A549 (cell line): ENCODE measurements at regions not wholly inside any gene's neighbourhood (a gene's known extent, or its start where the extent isn't known, plus 50 kb on each side); places are given as distances from the start of the nearest gene placed in this dataset.

ENCODE experiments used
- ATAC-seq, 2 experiments: fragments of 200-7000 bp in 1 of 2; fragments of >200 bp in 1 of 2; cut with Nextera tagmentation in 1 of 2; cut with Tn5 transposase in 1 of 2; 3 replicates each; pipeline versions ENCODE4 v1.8.0 to v1.9.1; 2018 to 2020; ENCODE audit warnings: mild to moderate bottlenecking in 1 of 2, moderate library complexity in 1 of 2
- CTCF ChIA-PET: fragments of 300-600 bp; sonication (Branson Sonifier 250); formaldehyde crosslinking; extraction: SDS; loops from one replicate; lab custom pipeline; 2021; ENCODE audit warnings: antibody characterized with exemption, inconsistent platforms; lab: Yijun Ruan, JAX
- POLR2A ChIA-PET: fragments of 350-600 bp; formaldehyde crosslinking; extraction: SDS; loops from one replicate; lab custom pipeline; 2021; ENCODE audit warnings: antibody characterized with exemption, inconsistent platforms; lab: Yijun Ruan, JAX
- DNase-seq, 2 experiments: peaks; one replicate each; pipeline versions ENCODE4 v3.0.0 to v3.0.0-alpha.2; 2011 to 2016; ENCODE audit warnings: low read depth in 1 of 2, low spot score in 1 of 2
- FAIRE-seq: peaks from 2 replicates; lab custom pipeline; 2011; peaks lifted over from hg19 to GRCh38; lab: Jason Lieb, UNC
- H3K27ac ChIP-seq, 2 experiments: fragments of >200 bp; sonication (Bioruptor Twin); formaldehyde crosslinking; 3 replicates each; pipeline ENCODE4 v1.5.1; 2016 to 2017
- H3K4me1 ChIP-seq: fragments of >200 bp; sonication (Bioruptor Twin); formaldehyde crosslinking; 3 replicates; pipeline ENCODE4 v1.6.1; 2016
- H3K4me2 ChIP-seq: fragments of >200 bp; sonication (Bioruptor Twin); formaldehyde crosslinking; 3 replicates; pipeline ENCODE4 v1.6.1; 2016
- H3K4me3 ChIP-seq: fragments of >200 bp; sonication (Bioruptor Twin); formaldehyde crosslinking; 3 replicates; pipeline ENCODE4 v1.5.1; 2016
- H3K9me3 ChIP-seq: fragments of >200 bp; sonication (Bioruptor Twin); formaldehyde crosslinking; 3 replicates; pipeline ENCODE4 v1.6.1; 2016
- BHLHE40 ChIP-seq: IDR thresholded peaks from 2 replicates; pipeline ENCODE4 v1.6.1; 2012; ENCODE audit warnings: low read depth, low read length, inconsistent platforms
- CBX8 ChIP-seq: fragments of 200-600 bp; sonication (generic); IDR thresholded peaks from 2 replicates; pipeline ENCODE4 v1.6.1; 2016
- E2F6 ChIP-seq: IDR thresholded peaks from 2 replicates; pipeline ENCODE4 v1.6.1; 2012; ENCODE audit warnings: low read depth, borderline replicate concordance
- EHMT2 ChIP-seq: fragments of 200-600 bp; sonication (generic); IDR thresholded peaks from 2 replicates; pipeline ENCODE4 v1.6.1; 2016; ENCODE audit warnings: antibody characterized with exemption, low read depth, mild to moderate bottlenecking, moderate library complexity
- ELK1 ChIP-seq: fragments of 150-350 bp; IDR thresholded peaks from 2 replicates; pipeline ENCODE4 v1.6.1; 2014; ENCODE audit warnings: low read depth, mild to moderate bottlenecking, low read length
- EP300 ChIP-seq, 2 experiments: fragments of >200 bp; sonication (Bioruptor Twin); formaldehyde crosslinking; IDR thresholded peaks; 2 replicates in 1 of 2; 3 replicates in 1 of 2; pipeline ENCODE4 v1.6.1; 2016 to 2017
- ESRRA ChIP-seq: fragments of 150-350 bp; IDR thresholded peaks from 2 replicates; pipeline ENCODE4 v1.6.1; 2014; ENCODE audit warnings: mild to moderate bottlenecking, low read length, borderline replicate concordance
- FOSL2 ChIP-seq, 2 experiments: fragments of 450-650 bp in 1 of 2; fragments of >200 bp in 1 of 2; sonication (Bioruptor Twin) in 1 of 2; formaldehyde crosslinking; IDR thresholded peaks; 2 replicates each; pipeline versions ENCODE4 v1.5.0 to v1.6.1; 2016 to 2020; ENCODE audit warnings: mild to moderate bottlenecking in 1 of 2, moderate library complexity in 1 of 2
- FOXS1 ChIP-seq: fragments of 250-450 bp; sonication (Bioruptor Pico); IDR thresholded peaks from 2 replicates; pipeline ENCODE4 v1.5.0; 2020; ENCODE audit warnings: mild to moderate bottlenecking, moderate library complexity
- GATA3 ChIP-seq: IDR thresholded peaks from 2 replicates; pipeline ENCODE4 v1.6.1; 2012; ENCODE audit warnings: borderline replicate concordance
- HOXA7 ChIP-seq: fragments of 250-450 bp; sonication (Bioruptor Pico); IDR thresholded peaks from 2 replicates; pipeline ENCODE4 v1.5.0; 2020; ENCODE audit warnings: mild to moderate bottlenecking, moderate library complexity
- JUNB ChIP-seq: fragments of >200 bp; sonication (Bioruptor Twin); formaldehyde crosslinking; IDR thresholded peaks from 2 replicates; pipeline ENCODE4 v1.6.1; 2016
- KDM1A ChIP-seq: fragments of 200-600 bp; sonication (generic); IDR thresholded peaks from 2 replicates; pipeline ENCODE4 v1.6.1; 2016; ENCODE audit warnings: low read depth, mild to moderate bottlenecking
- KDM5A ChIP-seq: fragments of 200-600 bp; sonication (generic); IDR thresholded peaks from 2 replicates; pipeline ENCODE4 v1.6.1; 2016; ENCODE audit warnings: antibody characterized with exemption, mild to moderate bottlenecking
- MAFK ChIP-seq: fragments of 450-650 bp; IDR thresholded peaks from 2 replicates; pipeline ENCODE4 v1.6.1; 2014; ENCODE audit not compliant: partially characterized antibody
- MAZ ChIP-seq: fragments of 150-350 bp; IDR thresholded peaks from 2 replicates; pipeline ENCODE4 v1.6.1; 2014; ENCODE audit warnings: antibody characterized with exemption, low read depth, low read length, borderline replicate concordance
- NFE2L2 ChIP-seq: fragments of 150-350 bp; conservative IDR thresholded peaks from 2 replicates; pipeline ENCODE4 v1.6.1; 2014; ENCODE audit warnings: low read length
- POLR2AphosphoS2 ChIP-seq: conservative IDR thresholded peaks from 2 replicates; pipeline ENCODE4 v1.6.1; 2012; ENCODE audit warnings: low read length, improper control_type of control experiment, inconsistent platforms
- RAD21 ChIP-seq, 2 experiments: fragments of >200 bp in 1 of 2; sonication (Bioruptor Twin) in 1 of 2; formaldehyde crosslinking in 1 of 2; IDR thresholded peaks in 1 of 2; conservative IDR thresholded peaks in 1 of 2; 2 replicates in 1 of 2; 3 replicates in 1 of 2; pipeline ENCODE4 v1.6.1; 2012 to 2018; ENCODE audit warnings: inconsistent platforms in 1 of 2
- REST ChIP-seq: fragments of 200-600 bp; sonication (generic); IDR thresholded peaks from 2 replicates; pipeline ENCODE4 v1.6.1; 2016; ENCODE audit warnings: antibody characterized with exemption, mild to moderate bottlenecking, moderate library complexity
- SMC3 ChIP-seq: fragments of >200 bp; sonication (Bioruptor Twin); formaldehyde crosslinking; IDR thresholded peaks from 3 replicates; pipeline ENCODE4 v1.6.1; 2018; ENCODE audit warnings: inconsistent platforms
- SREBF2 ChIP-seq: fragments of 450-650 bp; IDR thresholded peaks from 2 replicates; pipeline ENCODE4 v1.6.1; 2014; ENCODE audit warnings: mild to moderate bottlenecking, moderate library complexity
- TFCP2L1 ChIP-seq: fragments of 250-450 bp; sonication (Bioruptor Pico); IDR thresholded peaks from 2 replicates; pipeline ENCODE4 v1.5.0; 2021; ENCODE audit warnings: mild to moderate bottlenecking
- TP53 ChIP-seq: fragments of 250-450 bp; sonication (Bioruptor Pico); IDR thresholded peaks from 2 replicates; pipeline ENCODE4 v1.5.0; 2021; ENCODE audit warnings: mild to moderate bottlenecking, moderate library complexity
- ZFP36 ChIP-seq: fragments of 450-650 bp; IDR thresholded peaks from 2 replicates; pipeline ENCODE4 v1.6.1; 2014; ENCODE audit warnings: borderline replicate concordance; ENCODE audit not compliant: partially characterized antibody
- WGBS: methylation state at CpG from one replicate; pipeline ENCODE4 v1.1.6; 2017; ENCODE audit errors: missing lambda C conversion rate; 5-methylcytosine and 5-hydroxymethylcytosine counted together
- TF ChIP-seq, protein P1 (sequence below): fragments of 250-450 bp; sonication (Bioruptor Pico); IDR thresholded peaks from 2 replicates; pipeline ENCODE4 v1.5.0; 2021; ENCODE audit warnings: mild to moderate bottlenecking, moderate library complexity, borderline replicate concordance

- FAIRE-seq (no peak), DNase-seq (no peak), ATAC-seq (no peak)
- Histone ChIP-seq H3K4me3 (no peak overlapping the region), H3K4me2 (no peak overlapping the region), H3K4me1 (no peaks in the 10 kb centered on the region), H3K9me3 (no peaks in the 10 kb centered on the region), H3K27ac (no peak overlapping the region)
- WGBS, result 42% methylated on average over 4 of the region's 4 CpGs
- CTCF ChIA-PET, result no interaction called here
- TF ChIP-seq GATA3 (no peak), TP53 (CRISPR knock-in tag) (no peak), TFCP2L1 (CRISPR knock-in tag) (no peak), KDM5A (no peak), FOSL2 (IDR thresholded peaks at IDR 0.05) (no peak), FOSL2 (CRISPR knock-in tag; IDR thresholded peaks at IDR 0.05) (no peak), POLR2AphosphoS2 (no peak), E2F6 (no peak), NFE2L2 (no peak), ELK1 (no peak), SREBF2 (no peak), MAFK (no peak), EHMT2 (no peak)
- TF ChIP-seq, protein P1, sequence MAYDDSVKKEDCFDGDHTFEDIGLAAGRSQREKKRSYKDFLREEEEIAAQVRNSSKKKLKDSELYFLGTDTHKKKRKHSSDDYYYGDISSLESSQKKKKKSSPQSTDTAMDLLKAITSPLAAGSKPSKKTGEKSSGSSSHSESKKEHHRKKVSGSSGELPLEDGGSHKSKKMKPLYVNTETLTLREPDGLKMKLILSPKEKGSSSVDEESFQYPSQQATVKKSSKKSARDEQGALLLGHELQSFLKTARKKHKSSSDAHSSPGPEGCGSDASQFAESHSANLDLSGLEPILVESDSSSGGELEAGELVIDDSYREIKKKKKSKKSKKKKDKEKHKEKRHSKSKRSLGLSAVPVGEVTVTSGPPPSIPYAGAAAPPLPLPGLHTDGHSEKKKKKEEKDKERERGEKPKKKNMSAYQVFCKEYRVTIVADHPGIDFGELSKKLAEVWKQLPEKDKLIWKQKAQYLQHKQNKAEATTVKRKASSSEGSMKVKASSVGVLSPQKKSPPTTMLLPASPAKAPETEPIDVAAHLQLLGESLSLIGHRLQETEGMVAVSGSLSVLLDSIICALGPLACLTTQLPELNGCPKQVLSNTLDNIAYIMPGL, result no peak
- POLR2A ChIA-PET, result no interaction called here
Observed at GRCh38 chr10:29922892-29923291, 136.5 kb downstream of the JCAD start.

GRCh38 chr10:29922226-29922625, 137.2 kb downstream of the JCAD start:
- Histone ChIP-seq H3K4me2 (no peak overlapping the region), H3K9me3 (no peaks in the 10 kb centered on the region), H3K27ac (no peak overlapping the region), H3K4me3 (no peak overlapping the region), H3K4me1 (no peaks in the 10 kb centered on the region)
- CTCF ChIA-PET, result no interaction called here
- no peak for DNase-seq
- ATAC-seq, result no peak
- POLR2A ChIA-PET, result no interaction called here
- TF ChIP-seq KDM1A (no peak), JUNB (no peak), REST (no peak), NFE2L2 (no peak), ESRRA (no peak), ZFP36 (no peak), RAD21 (conservative IDR thresholded peaks at IDR 0.05 in 1 of 2, IDR thresholded peaks at IDR 0.05 in 1 of 2) (no peak), EP300 (IDR thresholded peaks at IDR 0.05) (no peak), MAZ (no peak), FOXS1 (CRISPR knock-in tag) (no peak), BHLHE40 (no peak), HOXA7 (CRISPR knock-in tag) (no peak), CBX8 (no peak), SMC3 (no peak)
- no peak for FAIRE-seq
- WGBS, result 4% methylated on average over 1 of the region's 1 CpG
